ENCODE measurements at regions not wholly inside any gene's neighbourhood (a gene's known extent, or its start where the extent isn't known, plus 50 kb on each side); places are given as distances from the start of the nearest gene placed in this dataset.

DNA sequence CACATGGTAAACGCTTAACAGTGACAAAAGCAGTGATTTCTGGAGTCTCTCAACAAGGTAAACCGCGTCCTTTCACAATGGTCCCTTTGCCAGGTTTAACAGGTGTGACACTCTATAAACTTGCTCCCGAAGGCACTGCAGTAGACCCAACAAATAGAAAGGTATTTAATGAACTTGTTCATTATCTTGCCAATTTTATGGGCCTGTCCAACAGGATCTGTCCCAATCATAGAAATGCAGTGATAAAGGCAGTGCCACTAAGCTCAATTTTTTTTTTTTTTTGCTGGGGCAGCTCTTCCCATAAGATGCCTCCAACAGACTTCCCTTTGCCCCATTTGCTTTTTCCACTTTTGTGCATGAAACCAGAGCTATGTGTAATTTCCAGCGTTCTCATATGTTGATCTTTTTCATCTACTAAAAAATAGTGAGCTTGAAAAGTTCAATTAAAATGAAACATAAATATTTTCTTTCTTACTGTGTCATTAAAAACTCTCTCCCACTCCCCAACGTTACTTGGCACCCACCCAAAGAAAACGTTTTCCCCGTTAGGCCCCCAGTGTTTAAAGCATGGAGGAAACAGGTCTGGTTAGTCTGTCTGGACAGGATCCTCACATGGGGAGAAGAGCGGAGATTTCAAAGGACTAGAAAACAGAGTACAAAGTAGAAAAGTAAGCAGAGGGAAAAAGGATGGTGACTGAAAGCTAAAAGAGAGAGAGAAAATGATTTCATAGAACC, 80.9 kb upstream of the SPATA31D4 start:
- DNase-seq = no peak

GRCh38 chr9:81848472-81848871, 79.8 kb upstream of the SPATA31D4 start:
- DNase-seq = no peak

- DNase-seq = peak; percentile 58
These were observed 78.5 kb upstream of the SPATA31D4 start for GRCh38 chr9:81849631-81850259.

- no peak for DNase-seq
These were observed 77.5 kb upstream of the SPATA31D4 start for GRCh38 chr9:81850724-81851123.

DNA sequence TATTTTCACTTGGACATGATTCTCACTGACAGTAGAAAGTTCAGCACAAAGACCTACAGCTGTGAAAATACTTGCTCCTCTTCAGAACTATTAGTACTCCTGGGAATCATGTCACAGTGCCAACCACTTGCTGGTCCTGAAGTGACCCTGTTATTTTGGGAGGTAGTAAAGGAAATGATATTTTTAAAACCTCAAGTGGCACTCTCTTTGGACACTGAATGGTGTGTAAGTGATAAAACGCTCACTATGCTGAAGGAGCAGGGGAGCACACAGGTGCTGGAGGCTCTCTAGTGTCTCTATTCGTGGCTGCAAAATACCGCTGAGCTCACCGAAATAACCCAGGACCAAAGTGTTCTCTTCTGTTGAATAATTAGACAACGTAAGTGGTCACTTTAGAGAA, 76.9 kb upstream of the SPATA31D4 start:
- no peak for DNase-seq

GRCh38 chr9:81852820-81853219, 75.4 kb upstream of the SPATA31D4 start:
- no peak for DNase-seq

DNA sequence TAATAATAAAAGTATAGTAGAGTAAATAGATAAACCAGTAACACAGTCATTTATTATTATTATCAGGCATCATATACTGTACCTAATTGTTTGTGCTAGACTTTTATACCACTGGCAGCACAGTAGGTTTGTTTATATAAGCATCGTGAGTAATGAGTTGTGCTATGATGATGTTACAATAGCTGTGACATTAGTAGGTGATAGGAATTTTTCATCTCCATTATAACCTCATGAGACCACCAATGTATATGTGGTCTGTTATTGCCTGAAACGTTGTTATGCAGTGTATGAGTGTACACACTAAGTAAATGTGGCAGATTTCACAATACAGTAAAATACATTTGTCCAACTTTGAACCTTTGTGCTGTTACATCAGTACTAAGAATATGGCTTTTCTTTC, 72.7 kb upstream of the SPATA31D4 start:
- peak; percentile 33 for DNase-seq

GRCh38 chr9:81858657-81859430, 69.4 kb upstream of the SPATA31D4 start:
- DNase-seq = no peak

DNA sequence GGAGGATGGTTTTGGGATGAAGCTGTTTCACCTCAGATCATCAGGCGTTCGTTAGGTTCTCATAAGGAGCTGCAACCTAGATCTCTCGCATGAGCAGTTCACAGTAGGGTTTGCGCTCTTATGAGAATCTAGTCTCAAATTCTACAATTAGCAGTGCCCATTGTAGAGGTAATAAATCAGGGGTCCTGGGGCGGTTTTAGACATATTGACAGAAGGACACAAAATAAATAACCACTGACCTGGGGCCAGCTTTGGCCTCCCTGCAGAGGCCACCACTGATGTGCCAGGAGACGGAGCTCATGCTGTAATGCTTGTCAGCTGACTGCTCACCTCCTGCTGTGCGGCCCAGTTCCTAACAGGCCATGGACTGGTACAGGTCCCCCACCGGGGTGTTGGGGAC, 67.6 kb upstream of the SPATA31D4 start:
- no peak for DNase-seq

GRCh38 chr9:81861644-81862043, 66.6 kb upstream of the SPATA31D4 start:
- peak; percentile 88 for DNase-seq

DNA sequence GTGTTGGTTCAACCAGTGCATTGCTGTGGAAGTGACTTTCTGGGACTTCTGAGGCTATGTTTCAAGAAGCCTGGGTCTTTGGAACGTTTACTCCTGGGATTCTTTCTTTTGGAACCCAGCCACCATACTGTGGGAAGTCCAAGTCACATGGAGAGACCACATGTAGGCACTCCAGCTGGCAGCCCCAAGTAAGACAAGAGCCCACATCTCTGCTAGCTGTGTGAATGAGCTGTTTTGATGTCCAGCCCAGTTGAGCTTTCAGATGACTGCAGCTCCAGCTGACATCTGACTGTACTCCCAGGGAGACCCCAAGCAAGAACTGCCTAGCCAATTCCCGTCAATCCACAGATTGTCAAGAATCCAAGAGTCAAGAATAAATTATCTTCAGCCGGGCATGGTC, 60.1 kb upstream of the SPATA31D4 start:
- no peak for DNase-seq

DNA sequence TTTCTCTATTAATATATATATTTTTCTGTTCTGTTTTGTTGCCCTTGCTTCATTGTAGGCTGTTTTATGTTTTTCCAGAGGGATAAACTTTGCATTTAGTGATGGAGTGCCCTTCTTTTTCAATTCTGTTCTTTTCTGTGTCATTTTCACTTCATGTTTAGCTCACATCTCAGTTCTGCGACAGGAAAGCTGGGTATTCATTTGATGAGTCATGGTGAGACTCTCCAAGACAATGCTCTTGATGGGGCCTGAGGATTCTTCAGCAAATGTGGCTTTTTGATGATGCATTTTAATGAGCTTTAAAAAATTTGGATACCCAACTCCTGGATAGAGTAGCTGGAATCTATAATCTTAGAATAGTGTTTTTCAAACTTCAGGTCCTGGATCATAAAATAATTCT, 56.5 kb upstream of the SPATA31D4 start:
- DNase-seq = no peak

GRCh38 chr9:81874250-81874649, 54.0 kb upstream of the SPATA31D4 start:
- no peak for DNase-seq

DNA sequence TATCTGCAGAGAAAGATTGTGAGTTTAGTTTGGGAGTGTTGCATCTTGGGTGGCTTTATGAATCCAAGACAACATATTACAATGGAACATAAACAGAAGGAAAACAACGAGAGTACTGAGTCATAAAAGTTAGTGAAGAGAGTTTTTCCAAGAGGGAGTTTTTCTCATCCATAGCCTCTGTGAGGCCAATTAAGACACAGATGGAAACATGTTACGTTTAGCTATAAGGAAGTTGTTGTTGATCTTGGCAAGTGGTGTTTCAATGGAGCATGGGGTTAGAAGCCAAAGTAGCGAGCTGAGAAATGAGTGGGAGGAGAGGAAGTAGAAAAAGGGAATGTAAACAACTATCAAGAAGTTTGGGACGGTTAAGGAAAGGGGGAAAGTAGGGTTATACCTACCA, 53.3 kb upstream of the SPATA31D4 start:
- peak; percentile 2 for DNase-seq

DNA sequence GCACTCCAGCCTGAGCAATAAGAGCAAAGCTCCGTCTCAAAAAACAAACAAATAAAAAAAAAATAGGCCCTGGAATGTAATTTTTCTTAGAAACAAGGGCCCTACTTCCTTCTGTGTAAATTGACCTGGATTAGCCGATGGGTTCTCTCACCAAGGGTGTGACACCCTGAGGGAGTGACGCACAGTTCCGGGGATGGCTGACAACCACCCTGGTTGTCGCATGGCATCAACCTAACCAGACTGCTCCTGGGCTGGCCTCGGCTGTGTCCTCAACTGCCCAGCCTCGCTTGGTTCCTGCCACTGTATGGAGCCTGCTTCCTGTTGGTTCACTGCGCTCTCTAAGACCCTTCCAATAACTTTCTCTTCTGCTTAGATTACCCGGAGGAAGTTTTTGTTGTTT, 51.2 kb upstream of the SPATA31D4 start:
- DNase-seq = no peak
